NCI-H2107 (cell line): ENCODE measurements at regions not wholly inside any gene's neighbourhood (a gene's known extent, or its start where the extent isn't known, plus 50 kb on each side); places are given as distances from the start of the nearest gene placed in this dataset.
"Not testable (repeated sequence)": the region's sequence is repeated elsewhere in the genome, so short reads cannot be mapped to it uniquely, and the experiment has no call there.

Experiments used
- DNase-seq: peaks from one replicate; lab custom pipeline; 2025; lab: John Stamatoyannopoulos, UW

DNA sequence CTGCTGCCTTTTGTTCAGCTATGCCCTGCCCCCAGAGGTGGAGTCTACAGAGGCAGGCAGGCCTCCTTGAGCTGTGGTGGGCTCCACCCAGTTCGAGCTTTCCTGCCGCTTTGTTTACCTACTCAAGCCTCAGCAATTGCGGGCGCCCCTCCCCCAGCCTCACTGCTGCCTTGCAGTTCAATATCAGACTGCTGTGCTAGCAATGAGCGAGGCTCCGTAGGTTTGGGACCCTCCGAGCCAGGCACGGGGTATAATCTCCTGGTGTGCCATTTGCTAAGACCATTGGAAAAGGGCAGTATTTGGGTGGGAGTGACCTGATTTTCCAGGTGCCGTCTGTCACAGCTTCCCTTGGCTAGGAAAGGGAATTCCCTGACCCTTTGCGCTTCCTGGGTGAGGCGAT lies 51.9 kb downstream of the DIPK2A start:
- not testable (repeated sequence) for DNase-seq

DNA sequence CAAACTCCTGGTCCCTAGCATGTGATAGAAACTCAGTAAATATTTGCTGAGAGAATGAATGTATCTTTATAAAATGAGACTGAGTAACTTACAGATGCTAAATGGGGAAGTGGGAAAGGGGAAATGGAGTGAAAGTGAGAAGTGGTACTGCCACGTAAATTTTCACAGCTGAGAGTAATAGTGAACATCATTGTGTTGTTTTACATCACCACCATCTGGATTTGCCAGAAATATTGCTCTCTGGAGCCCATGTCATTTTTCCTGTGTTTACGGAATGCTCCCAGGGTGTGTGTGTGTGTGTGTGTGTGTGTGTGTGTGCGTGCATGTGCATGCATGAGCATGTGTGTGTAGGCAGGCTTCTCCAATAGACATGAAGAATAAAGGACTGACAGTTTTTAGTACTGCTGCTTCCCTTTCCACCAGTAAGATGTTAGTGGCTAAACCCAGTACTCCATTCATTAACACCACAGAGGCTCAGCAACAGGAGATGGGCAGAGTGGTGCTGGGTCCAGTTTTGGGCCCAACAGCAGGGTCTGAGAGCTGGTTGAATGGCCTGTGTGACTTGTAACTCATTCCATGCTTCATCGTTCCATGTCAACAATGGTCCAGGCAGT lies 57.3 kb downstream of the DIPK2A start:
- DNase-seq: no peak

DNA sequence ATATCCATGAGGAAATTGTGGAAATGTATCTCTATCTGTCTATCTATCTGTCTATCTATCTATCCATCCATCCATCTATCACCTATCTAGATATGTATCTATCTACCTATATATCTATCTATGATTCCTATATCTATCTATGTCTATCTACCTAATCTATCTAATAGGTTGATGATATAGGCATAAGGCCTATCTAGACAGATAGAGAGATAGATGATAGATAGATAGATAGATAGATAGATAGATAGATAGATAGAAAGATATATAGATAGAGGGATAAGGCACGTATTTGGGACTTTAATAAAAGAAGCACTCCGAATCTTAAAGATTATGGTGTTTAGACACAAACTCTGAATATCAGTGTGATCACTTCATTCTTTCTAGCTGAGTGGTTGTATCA lies 58.1 kb downstream of the DIPK2A start:
- DNase-seq: no peak

DNA sequence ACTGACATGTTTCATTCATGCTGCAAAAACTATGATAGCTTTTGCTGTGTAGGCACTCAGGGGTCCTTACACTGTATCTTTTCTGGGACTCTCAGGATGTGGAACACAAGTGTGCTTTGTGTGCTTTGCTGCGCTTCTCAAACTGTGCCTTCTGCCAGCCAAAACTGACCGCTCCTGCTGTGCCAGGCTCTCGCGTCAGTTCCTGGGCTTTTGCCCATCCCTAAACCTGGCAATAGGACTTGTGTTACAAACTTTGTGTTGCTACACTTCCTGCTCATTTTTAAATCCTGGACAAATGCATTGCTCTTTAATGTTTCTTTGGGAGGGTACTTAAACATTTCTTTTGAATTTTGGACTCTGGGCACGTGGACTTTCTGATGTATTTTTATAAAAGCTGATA lies 60.3 kb downstream of the DIPK2A start:
- DNase-seq: no peak

DNA sequence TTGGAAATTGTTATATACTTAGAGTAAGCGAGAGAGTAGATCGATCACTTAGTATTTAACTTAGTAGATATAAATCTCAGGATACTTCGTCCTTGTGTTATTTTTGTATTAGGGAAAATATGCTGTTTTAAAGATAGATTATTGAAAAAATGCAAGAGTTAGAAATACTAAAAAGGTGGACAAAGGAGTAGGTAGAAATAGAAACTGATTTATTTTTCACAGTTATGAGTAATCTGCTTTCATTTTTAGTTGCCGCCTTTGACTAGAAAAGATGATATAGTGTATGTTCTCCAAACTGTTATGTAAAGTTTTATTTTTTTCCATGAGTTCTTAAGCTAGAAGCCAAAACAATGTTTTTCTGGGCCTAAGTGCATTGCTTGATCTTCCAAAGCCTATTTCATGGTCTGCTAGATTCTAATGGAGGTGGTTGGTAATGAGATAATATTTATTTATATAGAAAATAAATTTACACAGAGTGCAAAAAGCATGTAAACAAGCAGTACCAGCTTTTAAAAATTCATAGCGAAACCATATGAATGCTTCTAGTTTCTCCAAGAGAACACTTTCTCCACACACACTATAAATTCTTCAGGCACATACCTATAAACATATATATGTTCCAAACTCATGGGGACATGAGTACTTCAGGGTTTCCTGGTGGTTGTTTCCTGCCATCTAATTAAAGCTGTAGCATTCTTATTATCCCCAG lies 61.1 kb downstream of the DIPK2A start:
- DNase-seq: no peak

DNA sequence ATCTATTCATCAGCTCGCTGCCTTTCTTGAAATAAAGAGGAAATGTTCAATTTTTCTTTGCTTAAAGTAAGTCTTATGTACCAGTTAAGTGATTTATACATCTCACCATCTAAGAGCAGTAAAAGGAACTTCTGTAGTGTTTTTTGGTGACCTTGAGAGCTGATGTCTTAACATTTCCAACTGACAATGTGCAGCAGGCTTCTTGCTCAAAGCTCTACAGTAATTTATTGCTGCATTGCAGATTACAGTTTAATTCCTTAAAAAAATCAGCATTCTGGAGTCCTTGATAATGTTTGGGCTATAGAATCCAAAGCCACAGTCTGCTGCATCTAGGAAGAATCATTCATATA lies 61.6 kb downstream of the DIPK2A start:
- DNase-seq: no peak

DNA sequence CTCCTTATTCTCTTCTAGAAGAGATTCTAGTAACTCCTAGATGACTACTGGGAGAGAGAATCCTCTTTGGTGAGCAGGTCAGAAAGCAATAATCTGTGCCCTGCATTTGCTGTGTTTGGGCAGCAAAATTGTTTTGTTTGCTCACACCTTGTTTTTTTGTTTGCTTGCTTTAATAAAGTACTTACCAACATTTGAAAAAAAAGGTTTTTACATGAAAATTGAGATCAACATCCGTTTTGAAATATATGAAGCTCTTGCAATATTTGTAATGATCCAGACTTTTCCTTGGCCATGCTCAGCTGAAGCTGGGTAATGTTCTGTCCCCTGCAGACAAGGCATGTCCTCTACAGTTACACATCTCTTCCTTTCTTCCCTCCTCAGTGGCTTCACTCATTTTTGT lies 62.2 kb downstream of the DIPK2A start:
- DNase-seq: no peak

DNA sequence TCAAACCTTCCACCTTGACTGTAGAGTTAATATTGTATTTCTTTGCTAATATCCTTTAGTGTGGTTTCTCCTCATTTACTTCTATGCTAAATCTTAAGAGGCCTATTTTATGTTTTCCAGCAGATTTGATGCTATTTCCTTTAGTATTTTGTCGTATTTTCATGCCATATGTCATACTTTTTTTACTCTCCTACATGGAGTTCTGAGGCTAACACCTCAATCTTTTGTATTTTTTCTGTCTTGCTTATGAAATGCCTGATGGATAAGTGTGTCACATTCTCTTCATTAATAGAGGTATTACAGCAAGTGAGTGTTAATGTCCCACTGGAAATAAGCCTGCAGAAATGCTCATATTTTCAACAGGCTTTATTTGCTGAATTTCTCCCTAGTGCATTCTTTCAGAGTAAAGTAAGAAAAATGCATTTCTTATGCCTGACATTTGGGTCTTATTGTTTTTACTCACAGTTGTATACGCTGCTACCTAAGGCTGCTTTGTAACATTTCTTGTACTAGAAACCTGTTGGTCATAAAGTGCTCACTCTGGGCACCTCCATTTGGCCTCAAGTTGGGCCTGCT lies 63.2 kb downstream of the DIPK2A start:
- no peak for DNase-seq

DNA sequence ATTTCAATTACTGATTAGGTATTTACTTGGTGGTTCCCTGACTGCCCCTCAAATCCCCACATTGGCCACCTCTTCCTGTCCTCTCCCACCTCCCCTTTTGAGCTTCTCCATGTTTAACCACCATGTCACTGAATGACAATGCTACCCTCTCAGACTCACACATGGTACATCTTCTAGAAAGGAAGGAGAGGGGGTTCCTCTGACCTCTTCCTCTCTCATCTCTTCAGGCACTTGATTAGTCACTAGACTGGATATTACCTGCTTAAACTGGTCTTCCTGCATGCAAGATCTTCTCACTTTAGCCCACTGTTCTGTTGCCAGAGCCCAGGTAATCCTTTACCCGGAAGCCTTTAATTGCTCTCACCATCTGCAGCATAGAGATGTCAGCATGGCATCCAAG lies 64.9 kb downstream of the DIPK2A start:
- no peak for DNase-seq

DNA sequence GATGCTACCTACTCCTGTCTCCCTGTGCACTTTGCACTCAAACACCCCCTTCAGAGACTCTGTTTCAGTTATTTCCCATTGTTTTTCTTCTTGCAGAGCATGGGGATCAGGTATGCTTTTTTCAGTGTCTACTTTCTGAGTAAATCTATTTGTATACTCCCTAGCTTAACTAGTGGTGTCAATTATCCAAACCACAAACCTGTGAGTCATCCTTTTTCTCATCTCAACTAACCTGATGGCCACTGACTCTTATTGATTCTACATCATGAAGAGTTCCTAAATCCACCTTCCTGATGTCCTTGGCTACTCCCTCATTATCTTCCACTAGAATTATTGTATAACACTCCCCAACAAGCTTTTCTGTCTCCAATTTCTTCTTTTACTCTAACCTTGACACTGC lies 68.0 kb downstream of the DIPK2A start:
- no peak for DNase-seq

DNA sequence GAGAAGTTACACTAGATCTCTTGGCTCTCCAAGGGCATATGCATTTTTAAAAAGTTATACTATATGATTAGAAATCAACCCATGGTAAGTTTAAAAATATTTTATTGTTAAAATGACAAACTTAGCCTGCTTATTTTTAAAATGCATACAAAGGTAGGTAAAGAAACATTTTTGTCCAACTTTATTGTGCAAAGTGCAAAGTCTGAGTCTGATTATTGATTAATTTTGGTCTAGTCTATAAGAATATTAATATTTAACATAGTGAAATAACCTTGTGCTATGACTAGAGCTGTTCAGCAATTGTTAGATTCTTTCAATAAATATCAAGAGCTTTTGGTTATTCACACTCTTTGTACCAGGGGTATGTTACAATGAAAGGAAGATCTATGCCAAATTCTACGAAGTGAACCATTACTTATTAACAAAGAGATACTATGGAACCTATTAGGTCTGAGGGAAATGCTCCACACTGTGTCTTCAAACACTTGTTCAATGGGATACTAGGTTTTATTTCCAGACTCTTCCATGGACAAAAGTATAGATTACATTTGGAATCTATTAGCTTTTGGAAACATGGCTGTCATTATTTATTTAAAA lies 70.4 kb downstream of the DIPK2A start:
- DNase-seq: no peak

DNA sequence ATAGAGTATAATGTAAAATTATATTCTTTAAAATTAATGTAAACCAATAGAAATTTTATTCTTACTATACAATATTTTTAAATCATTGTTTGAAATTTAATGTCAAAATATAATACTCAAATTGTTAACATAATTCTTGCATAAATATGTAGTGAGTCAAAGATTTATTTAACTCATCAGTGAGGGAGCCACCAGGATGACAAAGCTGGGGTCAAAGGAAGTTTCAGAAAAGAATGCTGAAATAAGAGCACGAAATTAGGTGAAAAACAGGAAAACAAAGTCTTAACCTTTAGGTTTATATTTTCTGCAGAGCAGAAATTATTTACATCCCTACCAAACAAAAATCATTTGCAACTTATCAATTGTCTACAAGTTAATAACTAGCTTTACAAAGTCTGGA lies 74.1 kb downstream of the DIPK2A start:
- DNase-seq: no peak

DNA sequence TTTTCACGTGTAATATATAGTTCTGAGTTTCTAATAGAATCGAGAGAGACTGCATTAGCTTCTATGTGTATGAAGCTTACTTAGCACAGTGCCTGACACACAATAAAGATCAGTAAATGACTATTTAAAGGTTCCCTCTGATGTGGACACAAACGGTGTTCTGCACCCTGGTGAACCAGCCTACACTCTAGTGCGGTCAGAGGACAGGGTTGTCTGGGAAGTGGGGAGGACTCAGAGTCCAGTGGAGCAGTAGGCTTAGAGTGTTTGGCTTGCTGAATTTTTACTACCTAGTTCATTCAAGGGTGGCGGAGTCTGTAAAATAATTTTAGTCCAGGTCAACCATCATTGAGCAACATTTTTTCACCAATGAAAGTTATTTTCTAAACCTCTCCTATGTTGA lies 77.8 kb downstream of the DIPK2A start:
- no peak for DNase-seq

DNA sequence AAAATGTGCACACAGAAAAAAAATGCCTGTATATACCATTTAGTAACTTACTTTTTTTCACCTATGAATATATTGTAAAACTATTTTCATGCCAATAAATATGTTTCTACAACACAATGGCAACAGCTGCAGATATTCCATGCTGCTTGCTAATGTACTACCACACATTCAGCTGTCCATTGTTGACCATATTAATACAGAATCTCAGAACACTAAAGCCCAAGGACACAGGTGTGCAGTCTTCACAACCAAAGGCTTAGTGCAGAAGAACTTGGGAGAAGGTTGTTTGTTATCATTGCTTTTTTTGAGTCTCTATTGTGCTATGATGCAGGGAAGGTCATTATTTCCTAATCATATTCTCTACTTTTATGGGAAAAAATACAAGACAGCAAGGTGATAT lies 79.6 kb downstream of the DIPK2A start:
- no peak for DNase-seq

DNA sequence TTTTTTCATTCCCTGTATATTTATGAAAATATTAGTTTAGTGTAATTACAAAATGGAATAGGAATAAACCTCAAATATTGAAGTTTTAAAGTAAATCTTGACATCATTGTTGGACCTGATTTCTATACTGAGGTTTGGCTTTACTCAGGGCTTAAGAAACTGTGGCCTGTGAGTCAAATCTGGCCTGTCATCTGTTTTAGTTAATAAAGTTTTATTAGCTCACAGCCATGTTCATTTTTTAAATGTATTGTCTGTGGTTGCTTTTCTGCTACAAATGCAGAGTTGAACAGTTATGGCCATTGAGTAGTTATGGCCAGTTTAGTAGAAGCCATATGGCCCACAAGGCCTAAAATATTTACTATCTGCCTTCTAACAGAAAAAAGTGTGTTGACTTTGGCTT lies 80.7 kb downstream of the DIPK2A start:
- DNase-seq: no peak

DNA sequence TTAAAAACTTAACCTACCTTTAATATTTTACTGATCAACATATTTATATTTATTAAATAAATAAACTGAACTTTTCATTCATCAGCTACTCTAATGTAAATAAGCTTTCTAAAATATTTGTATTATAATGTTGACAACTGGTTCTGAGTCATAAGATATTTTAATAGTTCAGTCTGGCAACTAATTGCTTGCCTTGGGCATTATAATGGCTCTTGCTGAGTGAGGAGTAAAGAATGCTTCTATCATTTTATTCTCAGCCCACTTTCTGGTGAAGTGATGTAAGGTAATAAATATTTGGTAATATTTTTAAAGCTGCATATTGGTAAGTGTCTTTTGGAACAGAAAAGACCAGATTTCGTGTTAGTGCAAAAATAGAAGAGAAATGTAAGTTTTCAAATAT lies 81.5 kb downstream of the DIPK2A start:
- DNase-seq: no peak

DNA sequence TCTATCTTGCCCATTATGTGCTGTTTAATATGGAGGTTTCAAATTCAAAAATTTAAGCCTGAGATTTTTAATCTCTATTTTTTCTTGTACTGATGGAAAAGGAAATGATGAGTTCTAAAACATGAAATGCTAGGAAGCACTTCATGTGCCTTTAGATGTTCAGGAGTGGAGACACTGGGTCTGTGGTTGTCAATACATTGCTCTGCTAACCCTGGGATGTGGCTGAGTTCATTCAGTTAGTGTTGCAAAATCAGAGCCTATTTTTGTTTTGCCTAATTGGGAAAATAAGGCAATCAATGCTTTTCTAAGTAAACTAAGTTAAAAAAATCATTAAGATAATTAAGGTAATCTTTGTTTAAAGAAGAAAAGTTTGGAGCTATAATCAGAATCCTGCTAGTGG lies 83.1 kb downstream of the DIPK2A start:
- DNase-seq: no peak

DNA sequence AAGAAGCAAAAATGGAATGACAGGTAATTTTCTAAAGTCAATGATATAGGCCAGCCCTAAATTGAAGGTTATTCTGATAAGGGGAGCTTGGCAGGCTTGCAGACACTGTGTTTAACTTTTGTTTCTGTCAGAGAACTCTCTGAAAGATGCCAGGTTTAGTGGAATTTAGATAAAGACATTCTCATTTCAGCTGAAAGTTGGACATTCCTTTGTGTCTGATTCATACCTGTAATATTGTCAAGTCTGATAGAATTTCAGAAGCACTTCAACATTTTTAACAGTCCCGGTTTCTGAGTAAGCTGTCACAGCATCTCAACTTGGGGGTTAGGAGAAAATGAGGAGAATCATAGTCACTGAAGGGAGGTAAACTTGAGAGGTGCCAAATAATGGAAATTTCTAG lies 84.0 kb downstream of the DIPK2A start:
- no peak for DNase-seq

DNA sequence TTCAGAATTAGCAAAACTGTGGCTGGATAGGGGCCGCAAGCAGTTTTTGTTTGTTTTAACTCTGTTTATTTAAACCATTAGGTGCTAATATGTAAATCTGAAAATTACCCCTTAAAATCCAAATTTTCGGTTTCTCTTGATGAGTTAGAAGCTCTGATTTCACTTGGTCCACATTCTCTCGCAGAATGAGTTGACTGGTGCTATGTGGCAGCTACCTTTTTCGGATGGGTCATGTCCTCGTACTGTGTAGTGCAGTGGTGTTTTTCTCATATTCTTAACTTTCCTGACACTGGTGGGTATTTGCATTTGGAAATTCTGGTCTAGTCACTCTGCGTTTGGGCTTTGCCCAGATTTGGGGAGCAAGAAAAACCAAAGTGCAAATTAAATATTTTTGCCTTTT lies 87.1 kb downstream of the DIPK2A start:
- no peak for DNase-seq

DNA sequence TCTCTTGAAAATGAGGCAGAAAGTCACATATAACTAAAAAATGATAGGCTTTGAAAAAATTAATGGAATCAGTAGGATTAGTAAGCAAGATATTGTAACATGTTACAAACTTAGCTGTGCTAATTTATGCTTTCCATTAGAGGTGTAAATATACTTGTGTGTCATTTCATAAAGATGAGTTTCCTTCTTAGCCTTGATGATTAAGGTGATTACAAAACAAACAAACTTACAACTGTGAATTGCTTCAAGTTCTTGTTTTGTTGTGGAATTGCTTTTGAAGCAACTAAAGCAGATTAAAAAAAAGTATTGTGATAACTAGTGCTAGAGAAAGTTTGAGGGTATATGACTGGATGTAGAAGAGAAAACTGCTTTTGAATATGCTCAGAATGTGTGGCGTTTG lies 87.9 kb downstream of the DIPK2A start:
- DNase-seq: no peak

DNA sequence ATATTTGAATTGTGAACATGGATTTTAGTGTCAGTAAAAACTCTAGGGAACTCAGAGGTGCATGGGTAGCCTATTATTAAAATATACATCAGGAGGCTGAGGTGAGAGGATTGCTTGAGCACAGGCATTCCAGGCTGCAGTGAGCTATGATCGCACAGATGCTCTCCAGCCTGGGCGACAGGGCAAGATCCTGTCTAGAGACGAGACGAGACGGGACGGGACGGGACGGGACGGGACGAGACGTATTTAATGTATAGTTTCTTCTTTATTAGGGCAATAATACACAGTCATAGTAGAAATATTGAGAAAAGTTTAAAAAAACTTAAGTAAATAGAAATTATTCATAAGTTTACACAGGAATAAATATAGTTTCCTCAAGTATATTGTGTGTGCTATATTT lies 89.3 kb downstream of the DIPK2A start:
- DNase-seq: no peak

DNA sequence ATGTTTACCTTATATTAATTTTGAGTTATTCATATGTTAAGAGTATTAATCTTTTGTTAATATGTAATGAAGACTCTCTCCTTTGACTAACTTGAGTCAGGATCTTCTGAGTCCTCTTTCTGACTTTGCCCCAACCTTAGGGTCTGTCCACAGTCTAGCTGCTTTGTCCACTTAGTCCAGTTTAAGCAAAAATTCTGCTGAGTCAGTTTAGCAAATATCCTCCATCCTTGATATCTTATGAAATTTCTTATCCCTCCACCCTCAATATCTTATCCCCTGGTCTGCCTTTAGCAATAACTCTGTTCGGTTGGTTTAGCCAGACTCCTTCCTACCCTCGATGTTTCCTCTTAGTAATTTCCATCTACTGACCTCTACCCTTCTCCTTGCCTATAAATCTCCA lies 91.7 kb downstream of the DIPK2A start:
- no peak for DNase-seq

DNA sequence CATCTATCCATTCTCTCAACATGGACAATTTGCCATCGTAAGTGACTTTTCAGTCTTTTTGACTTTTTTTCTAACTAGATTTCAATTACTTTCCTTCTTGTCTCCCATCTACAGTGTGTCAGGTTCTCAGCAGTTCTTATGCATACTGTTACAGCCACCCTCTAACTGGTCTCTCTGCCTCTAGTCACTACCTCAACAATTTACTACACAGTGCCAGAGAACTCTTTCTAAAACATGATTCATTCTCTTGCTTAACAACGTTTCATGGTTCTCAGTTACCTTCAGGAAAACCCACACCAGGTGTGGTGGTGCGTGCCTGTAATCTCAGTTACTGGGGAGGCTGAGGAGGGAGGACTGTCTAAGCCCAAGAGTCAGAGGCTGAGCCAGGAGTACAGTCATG lies 95.4 kb downstream of the DIPK2A start:
- DNase-seq: no peak

DNA sequence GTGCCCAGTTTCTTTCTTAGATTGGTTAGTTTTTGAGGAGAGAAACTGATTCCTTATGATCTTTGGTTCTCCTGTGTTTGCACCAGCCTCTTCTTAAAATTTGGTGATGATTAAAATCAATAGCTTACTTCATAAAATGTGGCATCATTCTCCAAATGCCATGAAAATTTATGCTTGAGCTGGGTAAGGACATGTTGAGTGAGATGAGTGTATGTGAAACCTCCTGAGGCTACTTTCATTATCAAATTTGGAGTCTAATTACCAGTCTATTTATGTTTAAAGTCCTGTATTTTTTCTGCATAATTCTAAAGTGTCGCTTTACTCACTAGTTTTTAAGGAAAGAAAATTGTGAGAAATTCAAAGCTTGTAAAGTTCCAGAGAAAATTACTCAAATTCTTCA lies 102.1 kb downstream of the DIPK2A start:
- no peak for DNase-seq
